Aorta (tissue), 5 donors: ENCODE measurements at regions not wholly inside any gene's neighbourhood (a gene's known extent, or its start where the extent isn't known, plus 50 kb on each side); places are given as distances from the start of the nearest gene placed in this dataset.
A peak's percentile ranks its signal among the peaks of the same experiment; 100 is the strongest.
"Not testable (repeated sequence)": the region's sequence is repeated elsewhere in the genome, so short reads cannot be mapped to it uniquely, and the experiment has no call there.

ENCODE experiments used
- ATAC-seq: fragments of 200-7000 bp; cut with Tn5 transposase; one replicate; pipeline ENCODE4 v1.9.1; 2022; ENCODE audit warnings: moderate library complexity; ENCODE audit not compliant: low FRiP score
- DNase-seq, 2 donors: peaks; one replicate each; pipeline ENCODE4 v3.0.0-alpha.2; 2020
- H3K27ac ChIP-seq, 2 donors: one replicate each; pipeline ENCODE4 v1.5.1; 2013; ENCODE audit warnings: low read length in 2 of 2, mild to moderate bottlenecking in 2 of 2, moderate library complexity in 2 of 2, control low read depth in 1 of 2, inconsistent platforms in 1 of 2, low read depth in 1 of 2
- H3K27me3 ChIP-seq, 2 donors: one replicate each; pipeline ENCODE4 v1.6.1; 2013; ENCODE audit warnings: control low read depth in 1 of 2, low read length in 1 of 2, mild to moderate bottlenecking in 1 of 2, moderate library complexity in 1 of 2; ENCODE audit not compliant: insufficient read depth in 2 of 2, control insufficient read depth in 1 of 2
- H3K36me3 ChIP-seq, 2 donors: one replicate each; pipeline ENCODE4 v1.6.1; 2013; ENCODE audit warnings: control low read depth in 1 of 2, low read length in 1 of 2, mild to moderate bottlenecking in 1 of 2; ENCODE audit not compliant: insufficient read depth in 2 of 2, control insufficient read depth in 1 of 2
- H3K4me1 ChIP-seq, 2 donors: one replicate each; pipeline ENCODE4 v1.6.1; 2013; ENCODE audit warnings: low read length in 2 of 2, control low read depth in 1 of 2, mild to moderate bottlenecking in 1 of 2, moderate library complexity in 1 of 2; ENCODE audit not compliant: insufficient read depth in 2 of 2, control insufficient read depth in 1 of 2
- H3K4me3 ChIP-seq, 2 donors: one replicate each; pipeline ENCODE4 v1.5.1; 2013; ENCODE audit warnings: low read length in 2 of 2, control low read depth in 1 of 2, mild to moderate bottlenecking in 1 of 2
- H3K9me3 ChIP-seq: one replicate; pipeline ENCODE4 v1.6.1; 2013; ENCODE audit warnings: mild to moderate bottlenecking, low read length; ENCODE audit not compliant: control insufficient read depth
- WGBS, 2 donors: extraction: QIAGEN DNeasy Blood & Tissue Kit; methylation state at CpG; one replicate each; pipeline ENCODE4 v1.1.7; 2013; 5-methylcytosine and 5-hydroxymethylcytosine counted together
- intact Hi-C, 2 donors: fragments of 100-400 bp; cut with DNase I; formaldehyde crosslinking; loops; one replicate each; pipeline versions ENCODE4 v1.14.2 to v1.15.0; 2022
- donor health status: healthy with polysubstance abuse.
- donor health status: Bipolar disorder and iron deficiency.
- donor health status: DM: no; HTN: no; CAD: no.
- donor health status: DM: no; HTN: no; CAD: no.
- donor health status: DM: yes; HTN: yes; CAD: no.

DNA sequence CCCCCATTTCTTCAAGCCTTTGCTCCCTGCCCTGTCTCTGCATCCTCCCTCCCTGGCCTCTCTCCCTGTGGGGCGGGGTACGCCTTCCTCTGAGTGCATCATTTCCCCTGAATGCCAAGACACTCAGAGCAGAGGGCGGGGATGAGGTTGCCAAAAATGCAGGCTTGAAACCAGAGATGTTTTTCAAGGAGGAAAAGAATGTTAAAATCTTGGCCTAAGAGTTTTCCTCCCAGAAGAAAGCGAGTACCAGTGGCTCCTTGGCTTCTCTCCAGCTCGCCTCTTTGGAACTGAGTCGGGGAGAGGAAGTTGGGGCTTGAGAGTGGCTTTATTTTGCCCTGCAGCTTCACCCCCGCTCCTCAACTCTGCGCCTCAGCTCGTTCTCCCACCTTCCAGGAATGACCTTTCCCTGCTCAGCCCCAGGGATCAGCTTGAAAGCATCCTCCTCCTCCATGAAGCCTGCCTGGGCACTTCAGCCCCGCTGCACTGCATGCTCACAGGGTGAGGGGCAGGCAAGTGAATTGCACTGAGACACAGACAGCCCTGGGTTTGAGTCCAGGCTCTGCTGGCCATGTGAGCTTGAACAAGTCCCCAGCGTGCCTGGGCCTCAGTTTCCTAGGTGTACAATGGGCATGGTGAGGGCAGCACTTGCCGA lies 57.5 kb upstream of the SORCS2 start:
- Histone ChIP-seq H3K27ac (no peak overlapping the region), H3K4me3 (no peak overlapping the region), H3K36me3 (no peaks in the 10 kb centered on the region), H3K4me1 (no peaks in the 10 kb centered on the region), H3K27me3 (no peaks in the 10 kb centered on the region), H3K9me3 (no peaks in the 10 kb centered on the region)
- DNase-seq (peak; percentile 84 to 87), ATAC-seq (peak; percentile 77)
- 11 to 19% methylated on average over 12 of the region's 12 CpGs for WGBS, 2 donors
- intact Hi-C loops, result no loop called here

DNA sequence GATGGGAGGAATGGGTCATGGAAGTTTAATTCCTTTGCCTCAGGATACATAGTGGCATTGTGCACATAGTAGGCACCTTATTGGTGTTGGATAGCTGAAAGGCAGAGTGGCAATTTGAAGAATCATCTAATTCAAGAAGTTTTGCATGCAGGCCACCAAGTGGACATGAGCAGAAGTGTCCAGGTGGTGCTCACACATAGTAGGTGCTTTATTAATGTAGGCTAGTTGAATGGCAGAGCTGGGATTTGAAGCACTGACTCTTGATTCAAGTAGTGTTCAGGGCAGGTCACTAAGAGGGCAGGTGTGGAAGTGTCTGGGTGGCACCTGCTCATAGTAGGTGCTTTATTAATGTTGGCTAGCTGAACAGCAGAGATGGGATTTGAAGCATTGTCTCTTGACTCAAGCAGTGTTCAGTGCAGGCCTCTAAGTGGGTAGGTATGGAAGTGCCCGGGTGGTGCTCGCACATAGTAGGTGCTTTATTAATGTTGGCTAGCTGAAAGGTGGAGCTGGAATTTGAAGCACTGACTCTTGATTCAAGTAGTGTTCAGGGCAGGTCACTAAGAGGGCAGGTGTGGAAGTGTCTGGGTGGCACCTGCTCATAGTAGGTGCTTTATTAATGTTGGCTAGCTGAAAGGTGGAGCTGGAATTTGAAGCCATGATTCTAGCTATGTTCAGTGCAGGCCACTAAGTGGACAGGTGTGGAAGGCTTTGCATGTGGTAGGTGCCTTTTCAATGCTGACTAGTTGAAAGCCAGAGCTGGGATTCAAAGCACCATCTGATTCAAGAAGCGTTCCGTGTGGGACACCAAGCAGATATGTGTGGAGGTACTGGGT lies 58.3 kb upstream of the SORCS2 start:
- H3K27ac ChIP-seq, H3K4me1 ChIP-seq, H3K36me3 ChIP-seq, H3K9me3 ChIP-seq, intact Hi-C loops, ATAC-seq, DNase-seq, H3K27me3 ChIP-seq, H3K4me3 ChIP-seq: not testable (repeated sequence)
- 74 to 77% methylated on average over 4 of the region's 4 CpGs for WGBS, 2 donors

- DNase-seq (peak in 1 of 2 donors; percentile 70), ATAC-seq (peak; percentile 61)
- no peaks in the 10 kb centered on the region for H3K27me3 ChIP-seq
- H3K4me3 ChIP-seq, result no peak overlapping the region
- no peaks in the 10 kb centered on the region for H3K36me3 ChIP-seq
- H3K4me1 ChIP-seq, result no peaks in the 10 kb centered on the region
- no peaks in the 10 kb centered on the region for H3K9me3 ChIP-seq
- intact Hi-C loops, result no loop called here
- H3K27ac ChIP-seq, result no peak overlapping the region
- 47 to 57% methylated on average over 4 of the region's 4 CpGs for WGBS, 2 donors
These were observed 59.4 kb upstream of the SORCS2 start for GRCh38 chr4:7132730-7133582.

DNA sequence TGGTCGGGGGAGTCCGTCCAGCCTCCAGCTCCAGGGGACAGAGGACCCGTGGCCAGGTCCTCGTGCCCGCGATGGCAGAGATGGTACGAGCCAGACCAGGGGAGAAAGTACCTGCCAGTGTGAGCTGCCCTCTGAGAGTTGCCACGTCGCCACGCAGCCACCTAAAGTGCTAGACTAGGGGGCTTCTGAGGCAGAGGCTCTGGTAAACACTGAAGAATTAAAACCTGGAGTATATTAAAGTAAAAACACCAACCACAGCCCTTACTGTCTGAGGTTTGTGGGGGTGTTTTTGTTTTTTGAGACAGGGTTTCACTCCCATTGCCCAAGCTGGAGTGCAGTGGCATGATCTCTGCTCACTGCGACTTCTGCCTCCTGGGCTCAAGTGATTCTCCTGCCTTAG lies 60.1 kb upstream of the SORCS2 start:
- ATAC-seq (no peak), DNase-seq (no peak)
- no peak overlapping the region for H3K27ac ChIP-seq
- no peaks in the 10 kb centered on the region for H3K9me3 ChIP-seq
- no peaks in the 10 kb centered on the region for H3K27me3 ChIP-seq
- 88 to 89% methylated on average over 11 of the region's 11 CpGs for WGBS, 2 donors
- intact Hi-C loops, result no loop called here
- no peaks in the 10 kb centered on the region for H3K36me3 ChIP-seq
- H3K4me1 ChIP-seq, result no peaks in the 10 kb centered on the region
- no peak overlapping the region for H3K4me3 ChIP-seq

DNA sequence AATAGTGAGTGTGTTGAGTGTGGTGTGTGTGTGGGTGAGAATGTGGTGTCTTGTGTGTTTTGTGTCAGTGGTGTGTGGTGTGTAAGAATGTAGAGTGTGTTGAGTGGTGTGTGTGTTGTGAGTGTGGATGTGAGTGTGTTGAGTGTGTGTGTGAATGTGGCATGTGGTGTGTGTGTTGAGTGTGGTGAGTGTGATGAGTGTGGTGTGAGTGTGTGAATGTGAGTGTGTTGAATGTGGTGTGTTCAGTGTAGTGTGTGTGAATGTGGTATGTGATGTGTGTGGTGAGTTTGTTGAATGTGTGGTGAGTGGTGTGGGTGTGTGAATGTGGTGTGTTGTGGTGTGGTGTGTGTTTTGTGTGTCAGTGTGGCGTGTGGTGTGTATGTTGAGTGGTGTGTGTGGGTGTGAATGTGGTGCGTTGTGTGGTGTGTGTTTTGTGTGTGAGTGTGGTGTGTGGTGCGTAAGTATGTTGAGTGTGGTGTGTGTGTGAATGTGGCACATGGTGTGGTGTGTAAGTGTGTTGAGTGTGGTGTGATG lies 60.8 kb upstream of the SORCS2 start:
- ATAC-seq (no peak), DNase-seq (no peak)
- Histone ChIP-seq H3K27ac (no peak overlapping the region), H3K9me3 (no peaks in the 10 kb centered on the region), H3K4me3 (no peak overlapping the region), H3K4me1 (no peaks in the 10 kb centered on the region), H3K36me3 (no peaks in the 10 kb centered on the region), H3K27me3 (no peaks in the 10 kb centered on the region)
- 65 to 66% methylated on average over 3 of the region's 3 CpGs for WGBS, 2 donors
- intact Hi-C loops, result no loop called here

DNA sequence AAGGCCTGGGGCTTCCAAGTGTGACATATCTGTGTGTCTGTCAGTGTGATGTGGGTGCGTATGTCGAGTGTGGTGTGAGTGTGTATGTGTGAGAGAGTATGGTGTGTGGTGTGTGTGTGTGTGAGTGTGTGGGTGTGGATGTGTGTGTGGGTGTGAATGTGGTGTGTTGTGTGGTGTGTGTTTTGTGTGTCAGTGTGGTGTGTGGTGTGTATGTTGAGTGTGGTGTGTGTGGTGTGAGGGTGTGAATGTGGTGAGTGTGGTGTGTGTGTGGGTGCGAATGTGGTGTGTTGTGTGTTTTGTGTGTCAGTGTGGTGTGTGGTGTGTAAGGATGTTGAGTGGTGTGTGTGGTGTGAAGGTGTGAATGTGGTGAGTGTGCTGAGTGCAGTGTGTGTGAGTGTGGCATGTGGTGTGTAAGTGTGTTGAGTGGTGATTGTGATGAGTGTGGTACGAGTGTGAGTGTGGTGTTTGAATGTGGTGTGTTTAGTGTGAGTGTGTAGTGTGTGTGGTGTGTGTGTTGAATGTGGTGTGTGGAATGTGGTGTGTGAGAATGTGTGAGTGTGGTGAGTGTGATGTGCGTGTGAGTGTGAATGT lies 61.6 kb upstream of the SORCS2 start:
- ATAC-seq, result no peak

DNA sequence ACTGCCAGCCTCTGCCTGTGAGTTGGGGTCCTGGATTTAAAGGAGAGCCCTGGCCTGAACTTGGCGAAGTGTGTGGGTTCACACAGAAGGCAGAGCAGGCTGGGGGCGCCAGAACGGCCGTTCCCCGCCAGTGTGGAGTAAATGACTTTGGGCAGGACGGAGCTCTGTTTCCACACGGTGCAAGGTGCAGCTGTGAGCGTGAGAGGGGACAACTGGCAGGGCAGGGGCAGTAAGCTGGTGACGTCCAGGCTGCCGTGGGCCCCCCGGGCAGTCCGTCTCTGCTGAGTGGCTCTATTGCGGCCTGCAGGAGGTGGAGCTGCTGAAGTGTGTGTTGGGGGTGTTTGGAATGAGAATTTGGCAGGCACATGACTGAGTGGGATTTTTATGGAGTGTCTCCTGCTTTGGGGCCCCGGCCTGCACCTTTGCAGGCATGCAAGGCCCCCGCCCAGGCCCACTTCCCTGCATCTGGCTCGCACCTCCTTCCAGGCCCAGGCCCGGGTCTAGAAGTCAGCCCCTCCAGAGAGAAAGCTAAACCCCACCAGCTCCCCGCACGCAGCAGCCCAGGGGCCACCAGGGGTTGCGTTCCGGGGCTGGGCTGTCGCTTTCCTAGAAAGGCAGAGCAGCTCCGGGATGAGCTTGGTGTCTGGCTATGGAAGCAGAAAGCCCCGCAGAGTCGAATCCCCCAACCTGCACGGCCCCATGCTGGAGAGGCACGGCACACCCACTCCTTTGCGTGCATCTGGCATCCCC lies 62.2 kb upstream of the GRPEL1 start:
- no peaks in the 10 kb centered on the region for H3K27me3 ChIP-seq
- H3K9me3 ChIP-seq, result no peaks in the 10 kb centered on the region
- H3K27ac ChIP-seq, result no peak overlapping the region
- DNase-seq, result no peak
- H3K4me3 ChIP-seq, result no peak overlapping the region
- H3K4me1 ChIP-seq, result no peaks in the 10 kb centered on the region
- no peak for ATAC-seq
- no peaks in the 10 kb centered on the region for H3K36me3 ChIP-seq
- 90% methylated on average over 28 of the region's 28 CpGs for WGBS, 2 donors
- intact Hi-C loops, result no loop called here

More for the DNA sequence above, 61.6 kb upstream of the SORCS2 start:
- Histone ChIP-seq H3K4me3 (no peak overlapping the region), H3K9me3 (no peaks in the 10 kb centered on the region), H3K27me3 (no peaks in the 10 kb centered on the region), H3K36me3 (no peaks in the 10 kb centered on the region), H3K4me1 (no peaks in the 10 kb centered on the region), H3K27ac (no peak overlapping the region)
- intact Hi-C loops, result no loop called here
- DNase-seq, result no peak
- WGBS, 2 donors, result 80 to 93% methylated on average over 5 of the region's 5 CpGs

DNA sequence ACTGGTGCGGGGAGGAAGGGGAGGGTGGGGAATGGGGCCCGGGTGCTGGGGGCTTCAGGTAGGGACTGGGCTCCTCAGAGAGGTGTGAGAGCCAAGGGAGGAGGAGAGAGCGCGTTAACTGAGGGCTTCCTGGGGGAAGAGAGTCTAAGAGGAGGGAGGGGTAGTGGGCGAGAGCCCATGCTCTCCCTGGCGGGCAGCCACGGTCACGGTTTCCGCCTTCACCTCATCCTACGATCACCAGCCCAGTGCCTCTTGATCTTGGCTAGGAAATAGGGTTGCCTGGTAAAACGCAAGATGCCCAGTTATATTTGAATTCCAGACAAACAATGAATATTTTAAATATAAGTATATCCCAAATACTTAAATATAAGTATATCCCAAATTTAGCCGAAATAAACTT lies 60.8 kb upstream of the GRPEL1 start:
- Histone ChIP-seq H3K4me1 (no peaks in the 10 kb centered on the region), H3K4me3 (no peak overlapping the region), H3K9me3 (no peaks in the 10 kb centered on the region), H3K27ac (no peak overlapping the region), H3K36me3 (no peaks in the 10 kb centered on the region), H3K27me3 (no peaks in the 10 kb centered on the region)
- ATAC-seq (no peak), DNase-seq (no peak)
- WGBS, 2 donors, result 91 to 92% methylated on average over 10 to 12 of the region's 12 CpGs
- intact Hi-C loops, result no loop called here
